NCI-H2107 treated with DMSO at 0.1 percent for 48 hours (cell line): ENCODE measurements at regions not wholly inside any gene's neighbourhood (a gene's known extent, or its start where the extent isn't known, plus 50 kb on each side); places are given as distances from the start of the nearest gene placed in this dataset.

Source experiments
- DNase-seq: peaks from one replicate; lab custom pipeline; 2025; ENCODE audit not compliant: unreplicated experiment; lab: John Stamatoyannopoulos, UW

GRCh38 chr15:98412852-98413251 lies 235.5 kb upstream of the IGF1R start:
- DNase-seq = no peak

- no peak for DNase-seq
Measured at GRCh38 chr15:98413933-98414546, 234.3 kb upstream of the IGF1R start.

GRCh38 chr15:98416222-98416855 lies 232.0 kb upstream of the IGF1R start:
- DNase-seq = no peak

GRCh38 chr15:98417346-98417745 lies 231.0 kb upstream of the IGF1R start:
- no peak for DNase-seq

GRCh38 chr15:98418122-98418521 lies 230.2 kb upstream of the IGF1R start:
- no peak for DNase-seq

- no peak for DNase-seq
Measured at GRCh38 chr15:98419173-98419780, 229.1 kb upstream of the IGF1R start.

- no peak for DNase-seq
Measured at GRCh38 chr15:98420837-98421236, 227.5 kb upstream of the IGF1R start.

GRCh38 chr15:98421419-98422129 lies 226.8 kb upstream of the IGF1R start:
- no peak for DNase-seq

- no peak for DNase-seq
Measured at GRCh38 chr15:98422130-98422478, 226.2 kb upstream of the IGF1R start.

GRCh38 chr15:98425173-98425572 lies 223.2 kb upstream of the IGF1R start:
- no peak for DNase-seq

GRCh38 chr15:98427321-98427720 lies 221.0 kb upstream of the IGF1R start:
- DNase-seq = no peak

GRCh38 chr15:98428253-98428989 lies 219.9 kb upstream of the IGF1R start:
- no peak for DNase-seq

GRCh38 chr15:98431171-98431570 lies 217.2 kb upstream of the IGF1R start:
- no peak for DNase-seq

- no peak for DNase-seq
Measured at GRCh38 chr15:98433346-98433745, 215.0 kb upstream of the IGF1R start.

GRCh38 chr15:98433856-98434255 lies 214.5 kb upstream of the IGF1R start:
- DNase-seq = no peak

- DNase-seq = no peak
Measured at GRCh38 chr15:98437752-98438151, 210.6 kb upstream of the IGF1R start.

GRCh38 chr15:98438326-98438725 lies 210.0 kb upstream of the IGF1R start:
- DNase-seq = no peak

GRCh38 chr15:98438907-98439306 lies 209.4 kb upstream of the IGF1R start:
- DNase-seq = no peak

GRCh38 chr15:98439523-98439942 lies 208.8 kb upstream of the IGF1R start:
- no peak for DNase-seq

GRCh38 chr15:98440917-98441316 lies 207.4 kb upstream of the IGF1R start:
- no peak for DNase-seq

GRCh38 chr15:98441599-98441998 lies 206.7 kb upstream of the IGF1R start:
- no peak for DNase-seq
